Thoracic aorta (tissue), 2 donors: ENCODE measurements at regions not wholly inside any gene's neighbourhood (a gene's known extent, or its start where the extent isn't known, plus 50 kb on each side); places are given as distances from the start of the nearest gene placed in this dataset.

Source experiments
- ATAC-seq: fragments of 150-250 bp; one replicate; pipeline ENCODE4 v1.8.0; 2017; ENCODE audit warnings: low read depth; ENCODE audit not compliant: insufficient number of reproducible peaks, low FRiP score
- DNase-seq: peaks from one replicate; pipeline ENCODE4 v3.0.0-alpha.2; 2020; ENCODE audit warnings: low spot score
- H3K27ac ChIP-seq, 2 donors: fragments of 200-600 bp; sonication (generic); 1 replicate in 1 of 2; 2 replicates in 1 of 2; pipeline ENCODE4 v1.5.1; 2016; ENCODE audit warnings: mild to moderate bottlenecking in 2 of 2, moderate library complexity in 2 of 2
- H3K27me3 ChIP-seq: fragments of 200-600 bp; sonication (generic); replicated peaks from 2 replicates; pipeline ENCODE4 v1.6.0; 2016; ENCODE audit warnings: mild to moderate bottlenecking; ENCODE audit not compliant: insufficient read depth
- H3K36me3 ChIP-seq: fragments of 200-600 bp; sonication (generic); one replicate; pipeline ENCODE4 v1.5.1; 2016
- H3K4me1 ChIP-seq, 2 donors: fragments of 200-600 bp; sonication (generic); 1 replicate in 1 of 2; 2 replicates in 1 of 2; pipeline versions ENCODE4 v1.5.1 to v1.6.0; 2016; ENCODE audit warnings: low read depth in 2 of 2, mild to moderate bottlenecking in 1 of 2; ENCODE audit not compliant: control insufficient read depth in 1 of 2
- H3K4me3 ChIP-seq: fragments of 200-600 bp; sonication (generic); 2 replicates; pipeline ENCODE4 v1.5.1; 2016; ENCODE audit warnings: mild to moderate bottlenecking
- H3K9me3 ChIP-seq: fragments of 200-600 bp; sonication (generic); 2 replicates; pipeline ENCODE4 v1.5.1; 2016
- TF ChIP-seq, protein P1 (sequence below): fragments of 200-600 bp; sonication (generic); IDR thresholded peaks from one replicate; pipeline ENCODE4 v1.5.1; 2019; ENCODE audit warnings: antibody characterized with exemption

DNA sequence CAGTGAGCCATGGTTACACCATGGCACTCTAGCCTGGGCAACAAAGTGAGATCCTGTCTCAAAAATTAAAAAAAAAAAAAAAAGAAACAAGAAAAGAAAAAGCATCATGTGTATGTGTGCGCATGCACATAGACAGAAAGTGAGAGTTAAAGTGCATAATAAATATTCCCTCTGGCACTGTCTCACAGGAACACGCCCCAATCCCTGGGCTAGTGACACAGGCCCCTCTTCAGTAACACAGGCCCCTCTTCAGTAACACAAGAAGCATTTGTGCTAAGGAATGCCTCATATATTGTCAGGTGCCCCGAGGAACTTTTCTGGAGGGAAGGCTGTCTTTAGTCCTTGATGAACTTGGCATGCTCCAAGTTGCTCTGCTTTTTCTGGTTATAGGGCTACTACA lies 57.5 kb downstream of the RPL27A start:
- Histone ChIP-seq H3K36me3 (no peaks in the 10 kb centered on the region), H3K27me3 (no peaks in the 10 kb centered on the region), H3K9me3 (no peaks in the 10 kb centered on the region), H3K27ac (no peak overlapping the region), H3K4me3 (no peak overlapping the region), H3K4me1 (peaks cover 23 to 58% of the 10 kb centered on the region in 2 donors)
- ATAC-seq = no peak
- no peak for DNase-seq
- TF ChIP-seq, protein P1, sequence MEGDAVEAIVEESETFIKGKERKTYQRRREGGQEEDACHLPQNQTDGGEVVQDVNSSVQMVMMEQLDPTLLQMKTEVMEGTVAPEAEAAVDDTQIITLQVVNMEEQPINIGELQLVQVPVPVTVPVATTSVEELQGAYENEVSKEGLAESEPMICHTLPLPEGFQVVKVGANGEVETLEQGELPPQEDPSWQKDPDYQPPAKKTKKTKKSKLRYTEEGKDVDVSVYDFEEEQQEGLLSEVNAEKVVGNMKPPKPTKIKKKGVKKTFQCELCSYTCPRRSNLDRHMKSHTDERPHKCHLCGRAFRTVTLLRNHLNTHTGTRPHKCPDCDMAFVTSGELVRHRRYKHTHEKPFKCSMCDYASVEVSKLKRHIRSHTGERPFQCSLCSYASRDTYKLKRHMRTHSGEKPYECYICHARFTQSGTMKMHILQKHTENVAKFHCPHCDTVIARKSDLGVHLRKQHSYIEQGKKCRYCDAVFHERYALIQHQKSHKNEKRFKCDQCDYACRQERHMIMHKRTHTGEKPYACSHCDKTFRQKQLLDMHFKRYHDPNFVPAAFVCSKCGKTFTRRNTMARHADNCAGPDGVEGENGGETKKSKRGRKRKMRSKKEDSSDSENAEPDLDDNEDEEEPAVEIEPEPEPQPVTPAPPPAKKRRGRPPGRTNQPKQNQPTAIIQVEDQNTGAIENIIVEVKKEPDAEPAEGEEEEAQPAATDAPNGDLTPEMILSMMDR = no peak

DNA sequence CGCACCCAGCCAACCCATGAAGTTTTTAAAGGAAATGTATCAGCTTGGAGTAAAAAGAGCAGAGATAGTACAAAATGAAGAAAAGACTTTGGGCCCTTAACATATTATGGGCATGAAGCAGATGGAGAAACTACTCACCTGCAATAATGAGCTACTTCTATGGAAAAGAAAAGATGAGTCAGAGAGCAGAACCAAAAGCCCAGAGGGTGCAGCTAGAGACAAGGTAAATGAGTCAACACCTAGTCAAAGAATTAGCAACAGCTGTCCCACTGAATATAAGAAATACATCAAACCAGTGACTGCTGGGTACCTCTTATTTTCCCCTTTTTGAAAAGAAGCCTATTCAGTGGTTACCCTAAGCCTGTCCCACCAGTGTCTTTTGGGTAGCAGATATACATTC lies 61.8 kb downstream of the RPL27A start:
- no peaks in the 10 kb centered on the region for H3K36me3 ChIP-seq
- no peak overlapping the region for H3K4me3 ChIP-seq
- TF ChIP-seq, protein P1 = no peak
- H3K27ac ChIP-seq = no peak overlapping the region
- H3K4me1 ChIP-seq = peaks cover 13 to 34% of the 10 kb centered on the region in 2 donors
- H3K27me3 ChIP-seq = no peaks in the 10 kb centered on the region
- ATAC-seq (no peak), DNase-seq (no peak)
- H3K9me3 ChIP-seq = no peaks in the 10 kb centered on the region

DNA sequence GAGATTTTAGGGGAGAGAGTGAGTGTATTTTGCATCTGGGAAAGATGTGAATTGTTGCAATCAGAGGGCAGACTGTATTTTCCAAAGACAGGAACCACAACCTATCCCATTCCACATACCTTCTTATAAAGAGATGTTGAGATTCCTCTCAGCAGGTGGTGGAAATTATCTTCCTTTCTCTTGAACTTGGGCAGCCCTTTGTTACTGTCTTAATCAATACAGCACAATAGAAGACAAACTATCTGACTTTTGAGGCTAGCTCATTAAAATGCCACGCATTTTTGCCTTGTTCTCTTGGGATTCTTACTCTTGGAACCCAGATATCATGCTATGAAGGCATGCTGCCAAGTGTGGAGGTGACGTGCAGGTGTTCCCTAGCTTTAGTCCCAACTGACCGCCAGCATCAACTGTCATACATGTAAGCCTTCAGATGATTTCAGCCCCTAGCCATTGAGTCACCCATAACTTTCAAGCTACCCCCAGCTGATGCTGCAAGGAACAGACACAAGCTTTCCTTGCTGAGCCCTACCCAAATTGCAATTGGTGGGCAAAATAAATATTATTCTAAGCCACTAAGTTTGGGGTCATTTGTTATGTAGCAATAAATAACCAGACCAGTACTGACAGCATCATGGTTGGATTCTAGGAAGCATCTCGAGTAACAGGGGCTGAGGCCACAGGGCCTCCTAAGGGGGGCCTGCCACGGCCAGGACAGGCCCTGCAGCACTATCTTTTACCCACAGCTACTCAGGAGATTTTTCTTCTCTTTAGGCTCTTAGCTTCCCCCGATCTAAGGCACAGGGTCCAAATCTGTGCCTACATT lies 63.0 kb downstream of the RPL27A start:
- Histone ChIP-seq H3K4me1 (peaks cover 6 to 34% of the 10 kb centered on the region in 2 donors), H3K36me3 (no peaks in the 10 kb centered on the region), H3K27me3 (no peaks in the 10 kb centered on the region), H3K27ac (no peak overlapping the region), H3K9me3 (no peaks in the 10 kb centered on the region), H3K4me3 (no peak overlapping the region)
- no peak for ATAC-seq
- TF ChIP-seq, protein P1 = no peak
- DNase-seq = no peak

DNA sequence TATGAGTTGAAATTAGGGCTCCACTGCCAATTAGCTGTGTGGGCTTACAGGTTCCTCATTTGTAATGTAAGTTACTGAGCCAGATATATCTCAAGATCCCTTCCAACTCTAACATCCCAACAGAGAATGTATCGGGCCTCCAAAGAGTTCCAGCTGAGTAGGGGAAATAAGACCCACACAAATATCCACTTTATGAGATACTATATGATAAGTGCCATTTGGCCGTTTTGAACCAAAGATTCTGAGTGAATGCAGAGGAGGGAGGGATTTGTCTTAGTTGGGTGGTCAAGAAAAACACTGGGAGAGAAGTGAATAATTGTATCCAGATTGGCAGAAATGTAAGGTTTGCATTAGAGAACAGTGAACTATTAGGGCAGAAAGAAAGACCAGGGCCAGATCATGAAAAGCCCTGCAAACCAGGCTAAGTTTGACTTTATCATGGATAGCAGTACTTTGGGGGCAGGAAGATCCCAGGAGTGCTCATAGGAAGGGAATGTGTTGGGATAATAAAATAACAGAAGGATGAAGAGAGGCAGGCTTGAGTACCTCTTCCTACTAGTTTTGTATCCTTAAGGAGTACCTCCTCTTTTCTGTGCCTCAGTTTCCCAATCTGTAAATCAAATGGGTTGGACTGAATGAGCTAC lies 63.9 kb downstream of the RPL27A start:
- DNase-seq = no peak
- no peaks in the 10 kb centered on the region for H3K9me3 ChIP-seq
- peaks cover 0 to 25% of the 10 kb centered on the region in 2 donors for H3K4me1 ChIP-seq
- TF ChIP-seq, protein P1 = no peak
- ATAC-seq = no peak
- H3K4me3 ChIP-seq = no peak overlapping the region
- H3K36me3 ChIP-seq = no peaks in the 10 kb centered on the region
- no peak overlapping the region for H3K27ac ChIP-seq
- no peaks in the 10 kb centered on the region for H3K27me3 ChIP-seq

DNA sequence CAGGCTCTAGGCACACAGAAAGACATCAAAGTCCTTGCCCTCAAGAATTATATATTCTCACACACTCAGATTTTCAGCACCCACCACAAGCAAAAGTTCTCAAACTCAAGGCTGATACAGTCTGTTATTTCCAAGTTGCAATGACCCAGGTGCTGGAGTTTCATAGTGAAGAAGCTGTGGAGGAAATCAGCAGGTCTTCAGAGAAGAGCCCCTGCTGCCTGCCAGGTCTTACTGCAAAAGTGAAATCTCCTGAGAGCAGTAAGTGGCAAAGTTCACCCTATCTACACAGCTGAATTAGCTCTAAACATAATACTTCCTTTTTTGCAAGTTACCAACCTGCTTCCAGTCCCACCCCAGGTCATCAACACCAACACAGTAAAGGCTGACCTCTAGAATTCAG lies 64.6 kb downstream of the RPL27A start:
- no peak for ATAC-seq
- no peak overlapping the region for H3K27ac ChIP-seq
- H3K4me1 ChIP-seq = peaks cover 0 to 18% of the 10 kb centered on the region in 2 donors
- no peak overlapping the region for H3K4me3 ChIP-seq
- DNase-seq = no peak
- TF ChIP-seq, protein P1 = no peak
- no peaks in the 10 kb centered on the region for H3K9me3 ChIP-seq
- no peaks in the 10 kb centered on the region for H3K27me3 ChIP-seq
- H3K36me3 ChIP-seq = no peaks in the 10 kb centered on the region
